Kidney (tissue), 13 donors: ENCODE measurements at regions not wholly inside any gene's neighbourhood (a gene's known extent, or its start where the extent isn't known, plus 50 kb on each side); places are given as distances from the start of the nearest gene placed in this dataset.
A peak's percentile ranks its signal among the peaks of the same experiment; 100 is the strongest.

Experiments
- DNase-seq, 5 donors: peaks; one replicate each; pipeline ENCODE4 v3.0.0-alpha.2; 2013 to 2020
- FAIRE-seq: peaks from 2 replicates; lab custom pipeline; 2012; peaks lifted over from hg19 to GRCh38; lab: Jason Lieb, UNC
- H3K27ac ChIP-seq, 2 donors: one replicate each; pipeline ENCODE4 v1.7.0; 2013; ENCODE audit warnings: low read depth in 2 of 2, low read length in 2 of 2, inconsistent platforms in 1 of 2
- H3K27me3 ChIP-seq: one replicate; pipeline ENCODE4 v1.7.1; 2013; ENCODE audit warnings: low read length, inconsistent platforms; ENCODE audit not compliant: control insufficient read depth, insufficient read depth
- H3K36me3 ChIP-seq, 3 donors: one replicate each; pipeline versions ENCODE4 v1.7.0 to v1.7.1; 2013; ENCODE audit warnings: low read length in 3 of 3, control low read depth in 1 of 3, inconsistent platforms in 1 of 3; ENCODE audit not compliant: insufficient read depth in 3 of 3, control insufficient read depth in 2 of 3
- H3K4me1 ChIP-seq, 3 donors: one replicate each; pipeline versions ENCODE4 v1.7.0 to v1.7.1; 2013; ENCODE audit warnings: low read length in 3 of 3, inconsistent platforms in 1 of 3, low read depth in 1 of 3; ENCODE audit not compliant: control insufficient read depth in 2 of 3, insufficient read depth in 2 of 3
- H3K4me3 ChIP-seq, 3 donors: one replicate each; pipeline versions ENCODE4 v1.7.0 to v1.8.1; 2013; ENCODE audit warnings: low read length in 3 of 3, control low read depth in 1 of 3, inconsistent platforms in 1 of 3
- H3K9ac ChIP-seq, 3 donors: one replicate each; pipeline versions ENCODE4 v1.7.0 to v1.7.1; 2013; ENCODE audit warnings: low read length in 3 of 3, control low read depth in 1 of 3, inconsistent platforms in 1 of 3
- H3K9me3 ChIP-seq, 3 donors: one replicate each; pipeline versions ENCODE4 v1.7.0 to v1.7.1; 2013; ENCODE audit warnings: low read length in 3 of 3, control low read depth in 1 of 3, inconsistent platforms in 1 of 3; ENCODE audit not compliant: control insufficient read depth in 2 of 3, insufficient read depth in 1 of 3
- intact Hi-C: fragments of 100-400 bp; cut with DNase I; formaldehyde crosslinking; loops from one replicate; pipeline ENCODE4 v1.11.1; 2022
- TF ChIP-seq, protein P1 (sequence below): IDR thresholded peaks from 3 replicates; pipeline ENCODE4 v1.5.1; 2012; ENCODE audit warnings: mild to moderate bottlenecking, moderate library complexity, borderline replicate concordance; ENCODE audit not compliant: insufficient read depth; ENCODE audit errors: extremely low read depth
- donor health status: control.
- donor health status: control.
- donor health status: control.
- donor health status: control.
- donor health status: control.
- donor health status: DM: yes; HTN: yes; CAD: no.
- donor health status: Normal renal cell carcinoma (clear cell type).

DNA sequence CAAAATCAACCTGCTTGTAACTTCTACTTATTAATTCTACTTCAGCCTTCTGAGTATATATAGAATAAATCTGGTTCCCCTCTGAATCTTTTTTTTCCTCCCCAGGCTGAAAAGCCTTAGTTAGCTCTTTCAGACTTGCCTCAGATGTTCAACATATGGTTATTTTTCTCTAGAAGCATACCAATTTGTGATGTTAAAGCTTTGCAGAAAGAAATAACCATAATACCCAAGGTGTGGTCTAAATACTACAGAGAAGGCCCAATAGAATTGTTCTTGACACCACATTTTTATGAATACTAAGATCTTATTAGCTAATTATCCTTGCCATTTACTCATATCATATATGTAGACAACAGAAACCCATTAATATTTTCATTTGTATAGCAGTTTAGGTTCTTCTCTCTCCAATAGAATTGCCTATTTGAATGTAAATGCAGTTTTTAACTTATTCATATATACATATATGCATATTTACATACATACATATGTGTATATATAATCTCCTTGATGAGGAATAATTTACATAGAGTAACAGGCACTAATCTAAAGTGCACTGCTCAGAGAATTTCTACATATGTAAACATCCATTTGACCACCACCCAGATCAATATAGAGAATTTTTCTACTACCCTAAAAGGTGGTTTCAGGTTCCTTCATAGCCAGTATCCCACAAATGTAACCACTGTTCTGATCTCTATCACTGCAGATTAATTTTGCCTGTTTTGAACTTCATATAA is 175.2 kb upstream of the IVNS1ABP start:
- Histone ChIP-seq H3K9ac (no peak overlapping the region), H3K36me3 (no peaks in the 10 kb centered on the region), H3K9me3 (no peaks in the 10 kb centered on the region), H3K4me3 (no peak overlapping the region), H3K4me1 (peaks cover 4 to 11% (median 4%) of the 10 kb centered on the region in 3 donors), H3K27me3 (no peaks in the 10 kb centered on the region), H3K27ac (no peak overlapping the region)
- no peak for FAIRE-seq
- intact Hi-C loops: no loop called here
- TF ChIP-seq, protein P1, sequence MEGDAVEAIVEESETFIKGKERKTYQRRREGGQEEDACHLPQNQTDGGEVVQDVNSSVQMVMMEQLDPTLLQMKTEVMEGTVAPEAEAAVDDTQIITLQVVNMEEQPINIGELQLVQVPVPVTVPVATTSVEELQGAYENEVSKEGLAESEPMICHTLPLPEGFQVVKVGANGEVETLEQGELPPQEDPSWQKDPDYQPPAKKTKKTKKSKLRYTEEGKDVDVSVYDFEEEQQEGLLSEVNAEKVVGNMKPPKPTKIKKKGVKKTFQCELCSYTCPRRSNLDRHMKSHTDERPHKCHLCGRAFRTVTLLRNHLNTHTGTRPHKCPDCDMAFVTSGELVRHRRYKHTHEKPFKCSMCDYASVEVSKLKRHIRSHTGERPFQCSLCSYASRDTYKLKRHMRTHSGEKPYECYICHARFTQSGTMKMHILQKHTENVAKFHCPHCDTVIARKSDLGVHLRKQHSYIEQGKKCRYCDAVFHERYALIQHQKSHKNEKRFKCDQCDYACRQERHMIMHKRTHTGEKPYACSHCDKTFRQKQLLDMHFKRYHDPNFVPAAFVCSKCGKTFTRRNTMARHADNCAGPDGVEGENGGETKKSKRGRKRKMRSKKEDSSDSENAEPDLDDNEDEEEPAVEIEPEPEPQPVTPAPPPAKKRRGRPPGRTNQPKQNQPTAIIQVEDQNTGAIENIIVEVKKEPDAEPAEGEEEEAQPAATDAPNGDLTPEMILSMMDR: no peak
- no peak for DNase-seq

DNA sequence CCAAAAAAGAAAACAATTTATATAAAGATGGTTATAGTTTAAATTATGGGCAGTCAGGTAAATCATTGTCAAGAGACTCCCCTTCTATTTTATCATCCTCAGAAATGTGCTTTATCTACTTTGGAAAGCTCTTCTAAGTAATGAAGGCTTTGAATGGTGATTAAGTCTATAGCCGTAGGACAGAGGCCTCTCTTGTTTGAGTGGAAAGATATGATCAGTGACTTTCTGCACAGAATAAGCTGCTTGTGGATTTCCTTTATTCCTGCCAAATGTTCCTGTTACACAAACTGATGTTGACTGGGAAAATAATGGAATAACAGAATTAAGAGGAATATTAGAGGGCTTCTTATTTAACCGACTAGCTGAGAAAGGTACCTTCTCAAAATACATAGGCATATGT is 174.6 kb upstream of the IVNS1ABP start:
- Histone ChIP-seq H3K27ac (no peak overlapping the region), H3K9ac (no peak overlapping the region), H3K4me1 (peaks cover 4 to 14% (median 4%) of the 10 kb centered on the region in 3 donors), H3K4me3 (no peak overlapping the region), H3K9me3 (no peaks in the 10 kb centered on the region), H3K27me3 (no peaks in the 10 kb centered on the region), H3K36me3 (no peaks in the 10 kb centered on the region)
- FAIRE-seq (no peak), DNase-seq (no peak)
- intact Hi-C loops: no loop called here
- TF ChIP-seq, protein P1: no peak

DNA sequence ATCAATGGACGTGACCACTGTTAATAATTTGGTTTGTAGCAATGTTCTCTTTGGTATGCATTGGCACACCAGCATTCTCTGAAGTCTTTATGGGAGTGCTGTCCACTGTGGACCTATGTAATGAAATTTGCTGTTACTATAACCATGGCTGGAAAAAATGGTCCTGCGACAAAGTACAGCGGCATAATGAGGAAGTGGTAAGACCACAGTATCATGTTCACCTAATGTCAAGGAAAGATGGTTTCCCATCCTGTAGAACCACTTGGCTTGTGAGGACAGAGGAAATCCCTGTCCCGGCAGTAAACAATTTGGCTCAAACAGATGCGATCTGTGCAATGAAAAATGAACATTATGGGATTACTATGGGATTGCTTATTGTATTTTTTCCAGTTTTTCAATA is 173.9 kb upstream of the IVNS1ABP start:
- Histone ChIP-seq H3K27ac (no peak overlapping the region), H3K9me3 (no peaks in the 10 kb centered on the region), H3K4me1 (peaks cover 4 to 15% (median 4%) of the 10 kb centered on the region in 3 donors), H3K4me3 (no peak overlapping the region), H3K36me3 (no peaks in the 10 kb centered on the region), H3K9ac (no peak overlapping the region), H3K27me3 (no peaks in the 10 kb centered on the region)
- intact Hi-C loops: no loop called here
- DNase-seq (peak in 1 of 5 donors; percentile 24), FAIRE-seq (no peak)
- TF ChIP-seq, protein P1: no peak
